Testis (tissue), 2 donors: ENCODE measurements at regions not wholly inside any gene's neighbourhood (a gene's known extent, or its start where the extent isn't known, plus 50 kb on each side); places are given as distances from the start of the nearest gene placed in this dataset.

Experiments
- POLR2A ChIP-seq: fragments of 450-650 bp; IDR thresholded peaks from one replicate; pipeline ENCODE4 v1.6.1; 2017; ENCODE audit warnings: antibody characterized with exemption, mild to moderate bottlenecking, moderate library complexity
- TF ChIP-seq, protein P1 (sequence below), 3 experiments: fragments of 450-650 bp in 2 of 3; fragments of 200-600 bp in 1 of 3; sonication (generic) in 1 of 3; IDR thresholded peaks; one replicate each; pipeline ENCODE4 v1.5.1; 2016 to 2019; ENCODE audit warnings: antibody characterized with exemption in 3 of 3, mild to moderate bottlenecking in 2 of 3, moderate library complexity in 1 of 3

DNA sequence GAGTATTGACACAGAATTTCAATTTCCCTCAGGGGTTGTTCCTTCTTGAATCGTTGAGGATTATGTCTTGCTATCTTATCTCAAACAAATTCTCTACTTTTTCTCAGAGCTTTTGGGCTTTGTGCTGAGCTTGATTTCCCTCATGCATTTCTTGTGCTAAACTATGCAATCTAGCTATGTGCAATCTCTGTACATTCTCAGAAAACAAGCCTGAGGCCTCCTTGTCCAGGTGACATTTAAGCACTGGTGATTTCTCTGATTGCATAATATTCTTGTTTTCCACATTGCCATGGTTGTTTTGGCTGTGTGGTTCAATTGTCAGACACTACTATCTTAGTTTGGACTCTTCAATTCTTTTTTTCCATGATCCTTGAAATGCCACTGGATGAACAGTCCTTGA lies 81.2 kb upstream of the MAN1A1 start:
- TF ChIP-seq, protein P1, sequence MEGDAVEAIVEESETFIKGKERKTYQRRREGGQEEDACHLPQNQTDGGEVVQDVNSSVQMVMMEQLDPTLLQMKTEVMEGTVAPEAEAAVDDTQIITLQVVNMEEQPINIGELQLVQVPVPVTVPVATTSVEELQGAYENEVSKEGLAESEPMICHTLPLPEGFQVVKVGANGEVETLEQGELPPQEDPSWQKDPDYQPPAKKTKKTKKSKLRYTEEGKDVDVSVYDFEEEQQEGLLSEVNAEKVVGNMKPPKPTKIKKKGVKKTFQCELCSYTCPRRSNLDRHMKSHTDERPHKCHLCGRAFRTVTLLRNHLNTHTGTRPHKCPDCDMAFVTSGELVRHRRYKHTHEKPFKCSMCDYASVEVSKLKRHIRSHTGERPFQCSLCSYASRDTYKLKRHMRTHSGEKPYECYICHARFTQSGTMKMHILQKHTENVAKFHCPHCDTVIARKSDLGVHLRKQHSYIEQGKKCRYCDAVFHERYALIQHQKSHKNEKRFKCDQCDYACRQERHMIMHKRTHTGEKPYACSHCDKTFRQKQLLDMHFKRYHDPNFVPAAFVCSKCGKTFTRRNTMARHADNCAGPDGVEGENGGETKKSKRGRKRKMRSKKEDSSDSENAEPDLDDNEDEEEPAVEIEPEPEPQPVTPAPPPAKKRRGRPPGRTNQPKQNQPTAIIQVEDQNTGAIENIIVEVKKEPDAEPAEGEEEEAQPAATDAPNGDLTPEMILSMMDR (IDR thresholded peaks at IDR 0.05), result no peak
- no peak for TF ChIP-seq POLR2A
